Karpas-422 (cell line): ENCODE measurements at regions not wholly inside any gene's neighbourhood (a gene's known extent, or its start where the extent isn't known, plus 50 kb on each side); places are given as distances from the start of the nearest gene placed in this dataset.

ENCODE experiments used
- DNase-seq: peaks from one replicate; pipeline ENCODE4 v3.0.0-alpha.2; 2015
- H2AFZ ChIP-seq: fragments of 200-600 bp; sonication (generic); 2 replicates; pipeline ENCODE4 v1.6.1; 2014; ENCODE audit warnings: antibody characterized with exemption, low read length, mixed read lengths
- H3K27ac ChIP-seq: fragments of 200-600 bp; sonication (generic); 2 replicates; pipeline ENCODE4 v1.5.1; 2014; ENCODE audit warnings: mild to moderate bottlenecking, low read length, moderate library complexity
- H3K27me3 ChIP-seq: fragments of 200-600 bp; sonication (generic); 2 replicates; pipeline ENCODE4 v1.6.1; 2014; ENCODE audit warnings: low read length, mixed read lengths
- H3K36me3 ChIP-seq: fragments of 200-600 bp; sonication (generic); 2 replicates; pipeline ENCODE4 v1.6.1; 2014; ENCODE audit warnings: low read length, mixed read lengths; ENCODE audit not compliant: insufficient read depth
- H3K4me1 ChIP-seq: fragments of 200-600 bp; sonication (generic); 2 replicates; pipeline ENCODE4 v1.6.1; 2014; ENCODE audit warnings: mild to moderate bottlenecking, low read length, mixed read lengths
- H3K4me2 ChIP-seq: fragments of 200-600 bp; sonication (generic); 2 replicates; pipeline ENCODE4 v1.6.1; 2014; ENCODE audit warnings: low read length, low read depth, mild to moderate bottlenecking; ENCODE audit not compliant: poor library complexity, severe bottlenecking
- H3K4me3 ChIP-seq: fragments of 200-600 bp; sonication (generic); 2 replicates; pipeline ENCODE4 v1.5.1; 2014; ENCODE audit warnings: mild to moderate bottlenecking, antibody characterized with exemption, low read length, mixed read lengths
- H3K79me2 ChIP-seq: fragments of 200-600 bp; sonication (generic); 2 replicates; pipeline ENCODE4 v1.6.1; 2014; ENCODE audit warnings: mild to moderate bottlenecking, low read length, mixed read lengths
- H3K9ac ChIP-seq: fragments of 200-600 bp; sonication (generic); 2 replicates; pipeline ENCODE4 v1.6.0; 2014; ENCODE audit warnings: low read length
- H3K9me2 ChIP-seq: fragments of 200-600 bp; sonication (generic), shearing (Covaris generic); replicated peaks from 2 replicates; pipeline ENCODE4 v1.6.0; 2014; ENCODE audit warnings: mild to moderate bottlenecking, low read length, moderate library complexity; ENCODE audit not compliant: insufficient read depth
- H3K9me3 ChIP-seq: fragments of 300-700, 200-600 bp; sonication (generic); 2 replicates; pipeline ENCODE4 v1.6.1; 2014; ENCODE audit warnings: low read length, mixed read lengths
- H4K20me1 ChIP-seq: fragments of 200-600 bp; sonication (generic); 2 replicates; pipeline ENCODE4 v1.6.1; 2014; ENCODE audit warnings: mild to moderate bottlenecking, antibody characterized with exemption, low read length, low read depth; ENCODE audit not compliant: insufficient read depth

DNA sequence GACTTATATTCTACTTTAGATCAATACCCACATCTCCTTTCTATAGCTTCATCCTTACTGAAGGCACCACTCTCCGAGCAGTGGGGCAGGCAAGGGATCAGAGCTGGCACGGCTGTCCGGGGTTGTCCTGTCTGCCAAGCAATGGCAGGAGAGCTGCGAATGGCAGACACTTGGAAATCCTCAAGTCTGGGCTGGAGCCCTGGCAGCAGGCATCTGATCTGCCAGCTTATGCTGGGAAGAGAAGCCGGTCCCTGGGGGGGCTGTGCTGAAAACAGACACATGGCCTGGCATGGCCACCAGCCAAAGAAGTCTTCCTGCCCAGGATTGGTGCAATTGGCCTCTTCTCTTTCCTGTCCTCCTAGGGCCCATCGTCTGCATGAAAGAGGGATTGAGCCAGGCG lies 280.2 kb upstream of the PWP1 start:
- Histone ChIP-seq H2AFZ (no peak overlapping the region), H3K4me2 (no peak overlapping the region), H3K9me2 (no peaks in the 10 kb centered on the region), H4K20me1 (no peaks in the 10 kb centered on the region), H3K79me2 (no peaks in the 10 kb centered on the region), H3K4me3 (no peak overlapping the region), H3K9ac (no peak overlapping the region), H3K27ac (no peak overlapping the region), H3K4me1 (no peaks in the 10 kb centered on the region), H3K9me3 (no peaks in the 10 kb centered on the region), H3K27me3 (no peaks in the 10 kb centered on the region), H3K36me3 (no peaks in the 10 kb centered on the region)
- no peak for DNase-seq

DNA sequence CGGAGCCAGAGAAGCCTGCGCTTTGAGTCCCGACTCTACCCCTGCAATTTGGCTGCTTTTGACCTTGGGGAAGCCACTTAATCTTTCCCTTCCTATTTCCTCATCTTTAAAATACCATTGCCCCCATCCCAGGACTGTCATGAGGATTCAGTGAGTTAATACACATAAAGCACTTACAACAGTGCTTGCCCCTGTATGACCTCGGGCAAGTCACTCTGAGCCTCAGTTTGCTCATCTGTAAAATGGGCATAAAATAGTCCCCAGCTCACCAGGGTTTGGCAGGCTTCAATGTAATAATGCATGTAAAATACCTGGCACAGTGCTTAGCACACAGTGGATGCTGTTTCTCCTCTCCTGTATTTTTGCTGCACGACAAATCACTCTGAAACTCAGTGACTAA lies 278.7 kb upstream of the PWP1 start:
- H3K79me2 ChIP-seq: no peaks in the 10 kb centered on the region
- no peaks in the 10 kb centered on the region for H3K36me3 ChIP-seq
- no peak overlapping the region for H2AFZ ChIP-seq
- no peaks in the 10 kb centered on the region for H3K27me3 ChIP-seq
- H3K27ac ChIP-seq: no peak overlapping the region
- DNase-seq: no peak
- no peaks in the 10 kb centered on the region for H4K20me1 ChIP-seq
- H3K9me3 ChIP-seq: no peaks in the 10 kb centered on the region
- H3K9me2 ChIP-seq: no peaks in the 10 kb centered on the region
- H3K9ac ChIP-seq: no peak overlapping the region
- H3K4me2 ChIP-seq: no peak overlapping the region
- H3K4me1 ChIP-seq: no peaks in the 10 kb centered on the region
- H3K4me3 ChIP-seq: no peak overlapping the region

DNA sequence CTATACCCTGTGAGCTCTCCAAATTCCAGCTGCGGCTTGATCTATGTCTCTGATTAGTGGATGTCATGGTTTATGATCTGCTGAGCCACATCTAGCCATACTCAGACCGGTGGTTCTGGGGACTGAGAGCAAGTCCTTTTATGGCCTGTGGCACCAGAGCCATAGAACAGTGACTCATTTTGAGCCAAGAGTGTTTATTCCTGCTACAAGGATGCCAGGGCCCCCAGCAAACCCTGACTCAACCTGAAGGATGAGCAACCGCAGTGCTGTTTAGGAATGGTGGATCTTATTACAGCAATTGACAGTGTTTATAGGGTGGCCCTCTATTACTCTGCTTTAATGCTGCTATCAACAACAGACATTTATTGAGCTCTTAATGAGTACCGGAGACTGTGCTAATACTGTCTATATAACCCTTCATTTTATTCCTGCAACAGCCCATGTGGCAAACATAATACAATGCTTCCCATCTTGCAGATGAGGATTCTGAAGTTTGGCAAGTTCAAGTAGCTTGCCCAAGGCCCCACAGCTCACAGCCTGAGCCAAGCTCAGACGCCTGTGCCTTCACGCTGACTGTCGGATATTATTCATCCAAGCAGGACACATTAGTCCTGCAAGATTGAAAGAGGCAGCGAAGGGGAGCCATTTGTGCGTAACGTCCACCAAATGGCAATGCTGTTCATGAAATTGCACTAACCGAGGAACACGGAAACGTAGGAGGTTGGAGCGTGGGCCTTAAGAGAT lies 273.6 kb upstream of the PWP1 start:
- H3K36me3 ChIP-seq: no peaks in the 10 kb centered on the region
- H3K9me3 ChIP-seq: no peaks in the 10 kb centered on the region
- no peaks in the 10 kb centered on the region for H4K20me1 ChIP-seq
- H3K4me2 ChIP-seq: no peak overlapping the region
- H3K27ac ChIP-seq: no peak overlapping the region
- H3K27me3 ChIP-seq: no peaks in the 10 kb centered on the region
- no peaks in the 10 kb centered on the region for H3K9me2 ChIP-seq
- no peak overlapping the region for H3K9ac ChIP-seq
- H3K4me1 ChIP-seq: no peaks in the 10 kb centered on the region
- DNase-seq: no peak
- no peaks in the 10 kb centered on the region for H3K79me2 ChIP-seq
- H3K4me3 ChIP-seq: no peak overlapping the region
- no peak overlapping the region for H2AFZ ChIP-seq

DNA sequence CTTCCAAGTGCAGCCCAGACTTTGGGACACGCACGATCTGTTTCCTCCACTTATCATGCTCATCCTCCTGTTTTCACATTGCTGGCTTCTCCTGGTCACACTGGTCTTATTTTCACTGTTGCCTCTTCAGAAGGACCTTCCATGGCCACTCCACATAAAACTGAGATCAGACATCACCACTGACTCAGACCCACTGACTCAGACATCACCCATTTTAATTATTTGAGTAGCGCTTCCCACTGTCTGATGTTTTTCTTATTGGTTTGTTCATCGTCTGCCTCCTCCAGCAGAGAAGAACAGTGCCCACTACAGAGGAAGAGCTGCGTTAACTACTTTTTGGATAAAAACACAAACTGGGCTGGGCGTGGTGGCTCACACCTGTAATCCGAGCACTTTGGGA lies 270.5 kb upstream of the PWP1 start:
- no peak overlapping the region for H3K9ac ChIP-seq

DNA sequence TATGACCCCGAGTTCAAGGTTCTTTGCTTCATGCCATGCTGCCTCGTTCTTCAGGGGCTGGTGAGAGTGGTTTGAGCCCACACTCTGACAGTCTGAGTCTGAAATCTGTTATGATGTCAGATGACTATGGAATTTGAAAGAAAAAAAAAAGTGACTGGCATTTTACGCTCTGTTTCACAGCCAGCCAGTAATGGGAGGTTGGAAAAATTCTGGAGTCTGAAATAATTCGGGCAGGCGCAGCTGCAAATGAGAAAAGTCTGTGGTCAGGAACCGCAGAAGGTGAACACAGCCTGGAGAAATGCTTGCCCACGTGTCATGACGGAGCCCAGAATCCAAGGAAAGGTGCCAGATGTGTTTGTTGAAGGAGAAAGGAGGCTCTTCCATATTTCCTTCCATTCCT lies 269.8 kb upstream of the PWP1 start:
- Histone ChIP-seq H2AFZ (no peak overlapping the region), H3K9ac (no peak overlapping the region), H3K4me2 (no peak overlapping the region), H3K36me3 (no peaks in the 10 kb centered on the region), H3K27ac (no peak overlapping the region), H3K79me2 (no peaks in the 10 kb centered on the region), H3K27me3 (no peaks in the 10 kb centered on the region), H3K4me1 (no peaks in the 10 kb centered on the region), H3K9me3 (no peaks in the 10 kb centered on the region), H4K20me1 (no peaks in the 10 kb centered on the region), H3K9me2 (no peaks in the 10 kb centered on the region), H3K4me3 (no peak overlapping the region)
- DNase-seq: no peak

More for the DNA sequence above, 270.5 kb upstream of the PWP1 start:
- Histone ChIP-seq H2AFZ (no peak overlapping the region), H4K20me1 (no peaks in the 10 kb centered on the region), H3K79me2 (no peaks in the 10 kb centered on the region), H3K9me2 (no peaks in the 10 kb centered on the region), H3K36me3 (no peaks in the 10 kb centered on the region), H3K27ac (no peak overlapping the region), H3K4me1 (no peaks in the 10 kb centered on the region), H3K27me3 (no peaks in the 10 kb centered on the region), H3K4me3 (no peak overlapping the region), H3K4me2 (no peak overlapping the region), H3K9me3 (no peaks in the 10 kb centered on the region)
- DNase-seq: no peak

DNA sequence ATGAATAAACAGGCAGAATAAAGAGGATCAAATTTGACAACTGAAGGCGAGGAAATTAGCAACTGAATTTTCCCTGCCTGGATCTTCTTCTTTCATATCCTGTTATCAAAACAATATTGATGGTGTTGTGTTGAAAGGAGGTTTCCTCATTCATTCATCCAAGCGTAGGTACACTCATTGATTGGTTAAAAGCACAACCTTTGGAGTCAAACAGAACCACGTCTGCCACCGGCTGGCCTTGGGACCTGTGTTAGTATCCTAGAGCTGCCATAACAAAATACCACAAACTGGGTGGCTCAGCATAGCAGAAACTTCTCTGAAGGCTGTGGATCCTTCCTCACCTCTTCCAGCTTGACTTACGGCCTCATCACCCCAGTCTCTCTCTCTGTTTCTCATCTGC lies 268.6 kb upstream of the PWP1 start:
- DNase-seq: no peak
- no peaks in the 10 kb centered on the region for H3K36me3 ChIP-seq
- no peak overlapping the region for H3K4me3 ChIP-seq
- H3K9me2 ChIP-seq: no peaks in the 10 kb centered on the region
- H2AFZ ChIP-seq: no peak overlapping the region
- H4K20me1 ChIP-seq: no peaks in the 10 kb centered on the region
- no peaks in the 10 kb centered on the region for H3K9me3 ChIP-seq
- no peak overlapping the region for H3K27ac ChIP-seq
- H3K27me3 ChIP-seq: no peaks in the 10 kb centered on the region
- no peak overlapping the region for H3K9ac ChIP-seq
- H3K4me1 ChIP-seq: no peaks in the 10 kb centered on the region
- H3K79me2 ChIP-seq: no peaks in the 10 kb centered on the region
- no peak overlapping the region for H3K4me2 ChIP-seq

DNA sequence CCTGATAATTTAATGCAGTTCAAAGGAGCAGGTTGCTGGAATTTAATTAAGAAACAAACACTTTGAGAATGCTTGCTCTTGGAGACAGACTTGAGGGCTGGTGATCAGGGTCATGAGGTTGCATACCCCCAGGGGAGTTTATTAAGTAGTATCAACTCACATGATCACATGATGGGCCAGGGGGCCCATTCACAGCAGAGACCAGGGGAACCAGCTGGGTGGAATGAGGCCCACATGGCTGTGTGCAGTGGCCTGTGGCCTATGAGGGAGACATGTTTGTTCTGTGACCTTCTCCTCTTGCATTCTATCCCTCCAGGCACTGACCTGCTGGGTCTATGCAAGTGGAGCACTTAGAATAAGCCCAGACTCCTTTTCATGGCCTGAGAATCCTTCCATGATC lies 266.6 kb upstream of the PWP1 start:
- no peaks in the 10 kb centered on the region for H3K9me3 ChIP-seq

DNA sequence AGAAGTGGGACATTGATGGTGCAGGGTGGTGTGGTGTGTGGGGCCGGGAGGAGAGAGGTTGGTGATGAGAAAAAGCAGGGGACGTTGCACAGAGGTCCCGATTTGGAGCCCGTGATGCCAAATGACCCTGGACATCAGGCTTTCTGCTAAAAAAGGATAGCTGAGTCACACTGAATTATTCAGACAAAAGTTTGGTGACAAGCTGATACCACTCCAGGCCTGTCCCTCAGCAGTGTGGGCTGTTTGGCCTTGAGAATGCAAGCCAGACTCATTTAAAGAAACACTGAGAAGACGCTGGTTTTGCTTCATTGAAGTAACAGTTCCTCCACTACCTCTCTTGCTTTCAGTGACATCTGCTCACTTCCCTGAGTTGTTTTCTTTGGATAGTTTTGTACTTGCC lies 262.1 kb upstream of the PWP1 start:
- no peak for DNase-seq
- no peak overlapping the region for H3K9ac ChIP-seq
- no peak overlapping the region for H3K27ac ChIP-seq
- H3K79me2 ChIP-seq: no peaks in the 10 kb centered on the region
- H3K4me3 ChIP-seq: no peak overlapping the region
- H3K36me3 ChIP-seq: no peaks in the 10 kb centered on the region
- no peaks in the 10 kb centered on the region for H3K27me3 ChIP-seq
- H2AFZ ChIP-seq: no peak overlapping the region
- no peaks in the 10 kb centered on the region for H3K9me3 ChIP-seq
- H3K9me2 ChIP-seq: no peaks in the 10 kb centered on the region
- H4K20me1 ChIP-seq: no peaks in the 10 kb centered on the region
- no peaks in the 10 kb centered on the region for H3K4me1 ChIP-seq
- no peak overlapping the region for H3K4me2 ChIP-seq

More for the DNA sequence above, 266.6 kb upstream of the PWP1 start:
- no peaks in the 10 kb centered on the region for H4K20me1 ChIP-seq
- H3K27me3 ChIP-seq: no peaks in the 10 kb centered on the region
- no peak overlapping the region for H3K4me2 ChIP-seq
- DNase-seq: no peak
- H3K9ac ChIP-seq: no peak overlapping the region
- no peaks in the 10 kb centered on the region for H3K9me2 ChIP-seq
- H3K4me3 ChIP-seq: no peak overlapping the region
- H3K79me2 ChIP-seq: no peaks in the 10 kb centered on the region
- H3K36me3 ChIP-seq: no peaks in the 10 kb centered on the region
- no peak overlapping the region for H2AFZ ChIP-seq
- H3K27ac ChIP-seq: no peak overlapping the region
- H3K4me1 ChIP-seq: no peaks in the 10 kb centered on the region
